Adrenal gland (tissue), 5 donors: ENCODE measurements at regions not wholly inside any gene's neighbourhood (a gene's known extent, or its start where the extent isn't known, plus 50 kb on each side); places are given as distances from the start of the nearest gene placed in this dataset.

ENCODE experiments used
- CTCF ChIP-seq, 6 experiments: fragments of 450-650 bp in 4 of 6; fragments of 200-600 bp in 2 of 6; sonication (generic) in 1 of 6; IDR thresholded peaks; 1 replicate in 5 of 6; 2 replicates in 1 of 6; pipeline versions ENCODE4 v1.5.1 to v1.8.0; 2016 to 2021; ENCODE audit warnings: antibody characterized with exemption in 6 of 6, mild to moderate bottlenecking in 2 of 6, moderate library complexity in 1 of 6
- POLR2A ChIP-seq, 2 donors: fragments of 450-650 bp; IDR thresholded peaks; one replicate each; pipeline ENCODE4 v1.6.1; 2017; ENCODE audit warnings: antibody characterized with exemption in 2 of 2, mild to moderate bottlenecking in 2 of 2, moderate library complexity in 1 of 2
- donor health status: DM: no; HTN: no; CAD: no.

- no peak for TF ChIP-seq CTCF (IDR thresholded peaks at IDR 0.05)
- TF ChIP-seq POLR2A (IDR thresholded peaks at IDR 0.05): no peak
Observed at GRCh38 chr9:129375845-129376244, 197.8 kb upstream of the IER5L start.
